Psoas muscle (tissue), 7 donors: ENCODE measurements at regions not wholly inside any gene's neighbourhood (a gene's known extent, or its start where the extent isn't known, plus 50 kb on each side); places are given as distances from the start of the nearest gene placed in this dataset.
"Not testable (repeated sequence)": the region's sequence is repeated elsewhere in the genome, so short reads cannot be mapped to it uniquely, and the experiment has no call there.

ENCODE experiments used
- ATAC-seq, 4 donors: fragments of 200-7000 bp; cut with Tn5 transposase; one replicate each; pipeline ENCODE4 v1.9.1; 2020; ENCODE audit warnings: moderate library complexity in 3 of 4, mild to moderate bottlenecking in 2 of 4
- DNase-seq, 2 donors: peaks; one replicate each; pipeline ENCODE4 v3.0.0-alpha.2; 2020
- H3K27ac ChIP-seq: fragments of 200-600 bp; one replicate; pipeline ENCODE4 v1.8.0; 2022
- H3K27me3 ChIP-seq, 3 donors: fragments of 200-600 bp in 1 of 3; one replicate each; pipeline versions ENCODE4 v1.6.1 to v1.8.0; 2013 to 2022; ENCODE audit warnings: low read length in 2 of 3, mild to moderate bottlenecking in 2 of 3, moderate library complexity in 1 of 3; ENCODE audit not compliant: insufficient read depth in 3 of 3
- H3K36me3 ChIP-seq, 2 donors: fragments of 200-600 bp in 1 of 2; one replicate each; pipeline versions ENCODE4 v1.6.1 to v1.8.0; 2013 to 2022; ENCODE audit warnings: low read depth in 1 of 2, mild to moderate bottlenecking in 1 of 2, moderate library complexity in 1 of 2; ENCODE audit not compliant: insufficient read depth in 1 of 2
- H3K4me1 ChIP-seq: fragments of 200-600 bp; one replicate; pipeline ENCODE4 v1.8.0; 2022
- H3K4me3 ChIP-seq: fragments of 200-600 bp; one replicate; pipeline ENCODE4 v1.8.0; 2022; ENCODE audit warnings: mild to moderate bottlenecking
- H3K9me3 ChIP-seq: fragments of 200-600 bp; one replicate; pipeline ENCODE4 v1.8.0; 2022
- WGBS, 3 donors: extraction: QIAGEN DNeasy Blood & Tissue Kit; methylation state at CpG; one replicate each; pipeline versions ENCODE4 v1.1.6 to v1.1.7; 2013; 5-methylcytosine and 5-hydroxymethylcytosine counted together
- intact Hi-C, 2 donors: fragments of 100-400 bp; cut with DNase I; formaldehyde crosslinking; loops; one replicate each; pipeline versions ENCODE4 v1.11.0 to v1.14.2; 2022
- TF ChIP-seq, protein P1 (sequence below): fragments of 200-600 bp; IDR thresholded peaks from one replicate; pipeline ENCODE4 v1.8.0; 2022; ENCODE audit warnings: antibody characterized with exemption
- donor health status: healthy with polysubstance abuse.
- donor health status: DM: no; HTN: no; CAD: no; lungs with moderate emphysema.
- donor health status: Bipolar disorder and iron deficiency.
- donor health status: healthy.
- donor health status: DM: yes; HTN: yes; CAD: no.
- donor health status: DM: no; HTN: no; CAD: no.
- donor health status: DM: yes; HTN: yes; CAD: no.

DNA sequence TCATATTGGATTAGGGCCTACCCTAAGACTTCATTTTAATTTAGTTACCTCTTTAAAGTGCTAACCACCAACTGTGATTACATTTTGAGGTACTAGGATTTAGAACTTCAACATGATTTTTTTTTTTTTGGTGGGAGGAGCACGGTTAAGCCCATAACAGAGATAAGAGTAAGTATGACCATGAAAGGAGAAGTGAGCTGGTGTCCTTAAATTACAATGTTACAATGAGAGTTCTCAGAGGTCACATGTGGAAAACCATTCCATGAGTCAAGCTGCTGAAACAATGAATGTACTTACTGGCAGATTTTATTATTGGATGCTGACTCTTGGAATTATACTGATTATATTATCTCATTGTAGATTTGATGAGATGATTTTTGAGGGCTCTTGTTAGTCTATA, 779.3 kb upstream of the CITED2 start:
- no peak for ATAC-seq
- DNase-seq: no peak
- intact Hi-C loops: loop anchor here in 1 of 2 donors (5.0 kb wide), 1 partner anchor 1881 kb away; no protein-coding TSS in a partner anchor
- 86 to 92% (median 91%) methylated on average over 1 of the region's 1 CpG for WGBS, 3 donors
- Histone ChIP-seq H3K4me1 (no peaks in the 10 kb centered on the region), H3K36me3 (no peaks in the 10 kb centered on the region), H3K4me3 (no peak overlapping the region), H3K9me3 (peaks cover 8% of the 10 kb centered on the region), H3K27me3 (no peaks in the 10 kb centered on the region), H3K27ac (no peak overlapping the region)
- TF ChIP-seq, protein P1, sequence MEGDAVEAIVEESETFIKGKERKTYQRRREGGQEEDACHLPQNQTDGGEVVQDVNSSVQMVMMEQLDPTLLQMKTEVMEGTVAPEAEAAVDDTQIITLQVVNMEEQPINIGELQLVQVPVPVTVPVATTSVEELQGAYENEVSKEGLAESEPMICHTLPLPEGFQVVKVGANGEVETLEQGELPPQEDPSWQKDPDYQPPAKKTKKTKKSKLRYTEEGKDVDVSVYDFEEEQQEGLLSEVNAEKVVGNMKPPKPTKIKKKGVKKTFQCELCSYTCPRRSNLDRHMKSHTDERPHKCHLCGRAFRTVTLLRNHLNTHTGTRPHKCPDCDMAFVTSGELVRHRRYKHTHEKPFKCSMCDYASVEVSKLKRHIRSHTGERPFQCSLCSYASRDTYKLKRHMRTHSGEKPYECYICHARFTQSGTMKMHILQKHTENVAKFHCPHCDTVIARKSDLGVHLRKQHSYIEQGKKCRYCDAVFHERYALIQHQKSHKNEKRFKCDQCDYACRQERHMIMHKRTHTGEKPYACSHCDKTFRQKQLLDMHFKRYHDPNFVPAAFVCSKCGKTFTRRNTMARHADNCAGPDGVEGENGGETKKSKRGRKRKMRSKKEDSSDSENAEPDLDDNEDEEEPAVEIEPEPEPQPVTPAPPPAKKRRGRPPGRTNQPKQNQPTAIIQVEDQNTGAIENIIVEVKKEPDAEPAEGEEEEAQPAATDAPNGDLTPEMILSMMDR: no peak

GRCh38 chr6:140147825-140148814, 773.7 kb upstream of the CITED2 start:
- H3K4me1 ChIP-seq, DNase-seq, H3K4me3 ChIP-seq, ATAC-seq, H3K36me3 ChIP-seq, intact Hi-C loops, H3K9me3 ChIP-seq, H3K27ac ChIP-seq, H3K27me3 ChIP-seq: not testable (repeated sequence)
- WGBS, 3 donors: 97 to 99% (median 98%) methylated on average over 58 to 67 of the region's 67 CpGs

- no peak for ATAC-seq
- no peak for DNase-seq
Observed at GRCh38 chr6:140140891-140141290, 766.4 kb upstream of the CITED2 start.

GRCh38 chr6:140138311-140139010, 764.0 kb upstream of the CITED2 start:
- TF ChIP-seq, protein P1: no peak
- DNase-seq (no peak), ATAC-seq (no peak)
- Histone ChIP-seq H3K27ac (no peak overlapping the region), H3K9me3 (peaks cover 12% of the 10 kb centered on the region), H3K4me1 (no peaks in the 10 kb centered on the region), H3K36me3 (no peaks in the 10 kb centered on the region), H3K27me3 (no peaks in the 10 kb centered on the region), H3K4me3 (no peak overlapping the region)
- WGBS, 3 donors: 59 to 66% (median 62%) methylated on average over 5 of the region's 5 CpGs
- intact Hi-C loops: no loop called here

More at GRCh38 chr6:140140891-140141290, 766.4 kb upstream of the CITED2 start:
- Histone ChIP-seq H3K4me1 (no peaks in the 10 kb centered on the region), H3K4me3 (no peak overlapping the region), H3K27ac (no peak overlapping the region), H3K9me3 (peaks cover 3% of the 10 kb centered on the region), H3K36me3 (no peaks in the 10 kb centered on the region), H3K27me3 (no peaks in the 10 kb centered on the region)
- WGBS, 3 donors: 88 to 100% (median 95%) methylated on average over 1 of the region's 1 CpG
- intact Hi-C loops: no loop called here
- TF ChIP-seq, protein P1: no peak

- Histone ChIP-seq H3K9me3 (peaks cover 36% of the 10 kb centered on the region), H3K27ac (no peak overlapping the region), H3K27me3 (no peaks in the 10 kb centered on the region), H3K4me3 (no peak overlapping the region), H3K36me3 (no peaks in the 10 kb centered on the region), H3K4me1 (no peaks in the 10 kb centered on the region)
- intact Hi-C loops: no loop called here
- TF ChIP-seq, protein P1: no peak
- DNase-seq (no peak), ATAC-seq (no peak)
Observed at GRCh38 chr6:140134224-140134623, 759.8 kb upstream of the CITED2 start.
